Vagina (tissue), 2 donors: ENCODE measurements at regions not wholly inside any gene's neighbourhood (a gene's known extent, or its start where the extent isn't known, plus 50 kb on each side); places are given as distances from the start of the nearest gene placed in this dataset.

ENCODE experiments used
- CTCF ChIP-seq, 3 experiments: fragments of 450-650 bp in 2 of 3; fragments of 200-600 bp in 1 of 3; sonication (generic) in 1 of 3; IDR thresholded peaks; one replicate each; pipeline ENCODE4 v1.5.1; 2017 to 2019; ENCODE audit warnings: antibody characterized with exemption in 3 of 3, mild to moderate bottlenecking in 2 of 3, moderate library complexity in 2 of 3
- POLR2A ChIP-seq, 2 donors: fragments of 450-650 bp; IDR thresholded peaks; one replicate each; pipeline ENCODE4 v1.6.1; 2017; ENCODE audit warnings: antibody characterized with exemption in 2 of 2, mild to moderate bottlenecking in 2 of 2, moderate library complexity in 2 of 2
- POLR2AphosphoS5 ChIP-seq, 2 donors: sonication (generic); formaldehyde crosslinking; IDR thresholded peaks; one replicate each; pipeline ENCODE4 v1.9.0; 2017; ENCODE audit warnings: antibody characterized with exemption in 2 of 2, mild to moderate bottlenecking in 2 of 2, low read depth in 1 of 2; ENCODE audit not compliant: insufficient read depth in 1 of 2

GRCh38 chr18:41155910-41156851 is 798.9 kb upstream of the PIK3C3 start:
- no peak for TF ChIP-seq CTCF (IDR thresholded peaks at IDR 0.05)
- TF ChIP-seq POLR2A (IDR thresholded peaks at IDR 0.05) = no peak
- no peak for TF ChIP-seq POLR2AphosphoS5 (IDR thresholded peaks at IDR 0.05; ENCODE audit: insufficient read depth in 1 of 2, low read depth in 1 of 2)
